ENCODE measurements at regions not wholly inside any gene's neighbourhood (a gene's known extent, or its start where the extent isn't known, plus 50 kb on each side); places are given as distances from the start of the nearest gene placed in this dataset.

DNA sequence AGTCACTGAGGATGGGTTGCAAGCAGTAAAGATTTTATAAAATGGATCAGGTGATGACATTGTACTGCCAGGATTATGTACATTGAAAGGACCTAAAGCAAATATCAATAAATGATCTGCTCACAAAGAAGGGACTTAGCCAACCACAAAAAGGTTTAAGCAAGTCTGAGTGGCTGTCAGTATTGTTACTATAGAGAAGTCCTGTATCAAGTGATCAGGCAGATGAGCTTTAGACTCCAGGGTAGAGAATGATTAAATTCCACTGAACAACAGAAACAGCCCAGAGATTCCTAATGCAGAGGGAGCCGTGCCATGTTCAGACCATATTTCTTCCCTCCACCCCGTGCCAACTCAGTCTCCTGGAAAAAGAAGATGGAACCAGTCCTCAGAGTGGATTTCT lies 138.9 kb downstream of the SETD4 start:
- H3K4me1 Mint-ChIP-seq: no peaks in the 10 kb centered on the region

DNA sequence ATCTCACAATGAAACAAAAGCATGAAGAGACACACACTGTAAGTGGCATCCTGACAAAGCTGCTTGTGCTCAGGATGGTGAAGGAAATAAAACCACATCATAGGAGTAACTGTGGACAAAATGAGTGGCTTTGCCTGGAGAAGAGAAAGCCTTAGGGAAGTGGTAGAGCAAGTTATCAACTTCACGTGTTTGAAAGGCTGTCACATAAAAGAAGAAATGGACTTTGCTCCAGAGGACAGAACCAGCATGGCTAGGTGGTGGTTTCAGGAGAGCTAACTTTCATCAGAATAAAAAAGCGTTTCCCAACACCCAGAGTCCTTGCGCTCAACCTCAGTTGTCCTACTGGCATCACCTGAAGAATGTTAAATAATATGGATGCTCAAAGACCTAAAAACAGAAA lies 139.9 kb downstream of the SETD4 start:
- Mint-ChIP-seq H3K9me3 (peaks cover 5% of the 10 kb centered on the region), H3K36me3 (no peaks in the 10 kb centered on the region), H3K4me1 (no peaks in the 10 kb centered on the region), H3K4me3 (no peak overlapping the region), H3K27me3 (peaks cover 8% of the 10 kb centered on the region), H3K27ac (no peak overlapping the region)

More for the DNA sequence above, 138.9 kb downstream of the SETD4 start:
- Mint-ChIP-seq H3K9me3 (no peaks in the 10 kb centered on the region), H3K27ac (no peak overlapping the region), H3K36me3 (no peaks in the 10 kb centered on the region), H3K27me3 (peaks cover 12% of the 10 kb centered on the region), H3K4me3 (no peak overlapping the region)

DNA sequence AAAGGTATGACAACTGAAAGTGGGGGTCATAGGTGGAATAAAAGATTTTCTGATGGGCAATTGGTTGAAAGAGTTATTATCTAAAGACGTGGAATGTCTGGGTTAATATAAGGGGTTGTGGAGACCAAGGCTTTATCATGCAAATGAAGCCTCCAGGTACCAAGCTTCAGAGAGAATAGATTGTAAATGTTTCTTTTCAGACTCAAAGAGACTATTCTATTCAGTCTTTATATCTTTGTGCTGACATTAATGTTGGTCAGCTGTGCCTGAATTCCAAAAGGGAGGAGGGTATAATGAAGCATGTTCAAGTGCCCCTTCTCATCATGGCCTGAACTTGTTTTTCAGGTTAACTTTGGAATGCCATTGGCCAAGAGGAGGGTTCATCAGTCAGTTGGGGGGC lies 145.3 kb downstream of the SETD4 start:
- Mint-ChIP-seq H3K4me3 (no peak overlapping the region), H3K27me3 (peaks cover 7% of the 10 kb centered on the region), H3K27ac (no peak overlapping the region), H3K9me3 (peaks cover 6% of the 10 kb centered on the region), H3K4me1 (no peaks in the 10 kb centered on the region), H3K36me3 (no peaks in the 10 kb centered on the region)

DNA sequence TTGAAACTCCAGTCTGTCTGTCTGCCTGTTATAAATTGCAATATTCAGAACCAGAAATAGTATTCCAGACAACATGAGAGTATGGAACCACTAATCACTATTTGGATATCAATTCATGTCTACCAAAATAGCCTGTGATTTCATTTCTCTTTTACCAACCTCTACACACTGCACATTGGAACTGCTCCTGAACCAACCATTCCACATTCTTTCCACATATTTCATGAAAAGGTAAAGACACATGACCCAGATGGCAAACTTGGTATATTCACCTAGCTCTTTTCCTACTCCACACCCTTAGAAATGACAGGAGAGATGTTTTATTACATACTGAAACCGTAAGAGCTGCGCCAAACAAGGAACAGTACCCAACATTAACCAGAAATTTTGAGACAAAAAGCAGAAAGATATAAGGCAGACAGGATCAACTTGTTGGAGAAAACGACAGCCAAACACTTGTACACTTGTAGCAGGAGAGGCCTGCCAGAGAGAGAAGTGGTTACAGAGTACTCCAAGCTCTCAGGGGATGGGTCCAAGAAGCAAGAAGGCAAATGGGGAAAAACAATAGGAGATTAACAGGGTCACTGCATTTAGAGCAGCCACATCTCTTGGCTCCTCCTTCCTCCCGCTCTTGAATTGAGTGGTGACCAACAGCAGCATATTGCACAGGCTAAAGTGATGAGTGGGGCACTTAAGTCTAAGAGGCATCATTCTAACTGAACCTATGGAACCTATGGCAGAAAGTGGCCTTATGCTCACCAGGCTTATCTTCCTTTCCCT lies 148.7 kb downstream of the SETD4 start:
- Mint-ChIP-seq H3K4me1 (no peaks in the 10 kb centered on the region), H3K4me3 (no peak overlapping the region), H3K36me3 (no peaks in the 10 kb centered on the region), H3K27ac (no peak overlapping the region), H3K9me3 (peaks cover 6% of the 10 kb centered on the region), H3K27me3 (peaks cover 3% of the 10 kb centered on the region)

DNA sequence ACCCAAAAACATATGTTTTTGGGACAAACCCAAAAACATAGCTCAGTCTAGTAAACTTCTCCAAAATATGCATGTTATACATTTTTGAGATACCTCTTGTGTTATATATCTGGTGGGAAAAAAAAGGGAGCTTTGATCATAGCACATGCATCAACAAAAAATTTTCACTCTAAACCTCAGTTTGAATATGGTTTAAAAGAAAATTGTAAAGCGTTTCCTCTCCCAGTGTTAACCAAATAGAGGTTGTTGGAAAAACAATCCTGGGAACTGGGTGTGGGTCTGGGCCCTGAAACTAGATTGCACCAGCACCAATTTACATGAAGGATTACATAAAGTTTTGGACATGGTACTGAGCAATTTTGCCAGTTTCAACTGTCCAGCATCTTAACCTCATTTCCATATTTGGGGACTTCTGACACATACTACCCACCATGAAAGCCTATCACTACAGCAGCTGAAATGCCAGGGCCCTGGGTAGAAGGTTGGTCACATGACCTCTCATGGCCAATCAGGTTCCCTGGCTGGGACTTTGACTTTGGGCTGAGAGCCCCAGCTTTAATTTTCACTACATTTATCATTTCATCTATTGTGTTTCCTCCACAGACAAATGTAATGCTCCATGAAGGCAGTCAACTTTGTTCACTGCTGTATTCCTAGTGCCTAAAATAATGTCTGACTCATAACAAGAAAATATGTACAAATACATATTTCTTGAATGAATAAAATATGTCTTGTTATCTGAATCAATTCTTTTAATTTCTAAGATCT lies 150.7 kb downstream of the SETD4 start:
- Mint-ChIP-seq H3K9me3 (no peaks in the 10 kb centered on the region), H3K27ac (no peak overlapping the region), H3K4me1 (no peaks in the 10 kb centered on the region), H3K27me3 (peaks cover 3% of the 10 kb centered on the region), H3K36me3 (no peaks in the 10 kb centered on the region), H3K4me3 (no peak overlapping the region)

DNA sequence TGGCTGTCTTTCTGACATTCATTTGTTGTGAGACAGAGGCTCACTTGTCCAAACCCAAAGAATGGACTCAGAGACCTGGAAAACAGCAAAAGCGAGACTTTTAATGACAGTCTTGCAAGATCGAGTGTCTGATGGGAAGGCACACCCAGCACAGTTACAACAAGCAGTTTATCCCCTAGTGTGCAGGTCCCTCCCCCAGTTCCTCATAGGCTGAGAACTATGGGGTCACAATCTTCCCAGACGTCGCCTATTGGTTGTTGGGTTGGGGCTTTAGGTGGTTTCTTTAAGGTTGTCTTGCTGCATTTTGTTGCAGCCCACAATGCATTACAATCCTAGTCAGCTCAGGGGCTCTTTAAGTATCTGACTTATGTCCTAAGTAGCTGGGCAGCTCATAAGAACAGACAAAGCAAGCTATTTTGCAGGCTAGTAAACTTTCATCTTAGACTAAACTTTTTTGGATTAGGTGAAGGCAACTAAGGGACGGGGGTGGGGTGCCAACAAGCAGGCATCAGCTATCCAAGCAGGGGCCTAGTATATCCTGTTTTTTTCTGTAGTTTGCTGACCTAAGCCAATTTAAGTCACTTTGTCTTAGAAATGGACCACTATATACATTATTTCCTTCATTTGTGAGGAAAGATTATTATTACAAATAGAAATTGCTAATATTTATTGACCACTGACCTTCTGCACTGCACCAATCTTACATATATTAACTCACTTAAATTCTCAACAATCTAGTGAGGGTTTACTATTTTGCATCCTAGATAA lies 151.8 kb downstream of the SETD4 start:
- H3K36me3 Mint-ChIP-seq: no peaks in the 10 kb centered on the region
- H3K4me3 Mint-ChIP-seq: no peak overlapping the region
- H3K27ac Mint-ChIP-seq: no peak overlapping the region
- no peaks in the 10 kb centered on the region for H3K9me3 Mint-ChIP-seq
- peaks cover 2% of the 10 kb centered on the region for H3K27me3 Mint-ChIP-seq
- H3K4me1 Mint-ChIP-seq: no peaks in the 10 kb centered on the region

DNA sequence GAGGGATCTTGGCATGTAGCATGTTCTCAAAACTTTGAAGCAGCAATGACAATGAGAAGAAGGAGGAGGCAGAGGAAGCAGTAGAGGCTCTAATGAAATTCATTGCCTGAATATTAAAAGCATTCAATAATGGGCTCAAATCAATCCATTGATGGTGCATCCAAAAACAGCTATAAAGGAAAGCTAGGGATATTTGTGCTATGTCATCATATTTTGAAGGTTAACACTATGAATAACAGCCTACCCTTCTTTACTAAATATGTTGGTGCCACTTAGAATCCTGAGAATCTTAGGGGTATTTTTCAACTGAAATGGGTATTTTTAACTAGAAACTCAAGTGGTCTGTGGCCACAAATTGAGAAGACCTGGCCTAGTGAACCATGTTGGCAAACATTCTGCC lies 153.7 kb downstream of the SETD4 start:
- H3K27ac Mint-ChIP-seq: no peak overlapping the region
- H3K9me3 Mint-ChIP-seq: no peaks in the 10 kb centered on the region
- no peaks in the 10 kb centered on the region for H3K36me3 Mint-ChIP-seq
- no peak overlapping the region for H3K4me3 Mint-ChIP-seq
- H3K4me1 Mint-ChIP-seq: no peaks in the 10 kb centered on the region
- H3K27me3 Mint-ChIP-seq: peaks cover 2% of the 10 kb centered on the region

DNA sequence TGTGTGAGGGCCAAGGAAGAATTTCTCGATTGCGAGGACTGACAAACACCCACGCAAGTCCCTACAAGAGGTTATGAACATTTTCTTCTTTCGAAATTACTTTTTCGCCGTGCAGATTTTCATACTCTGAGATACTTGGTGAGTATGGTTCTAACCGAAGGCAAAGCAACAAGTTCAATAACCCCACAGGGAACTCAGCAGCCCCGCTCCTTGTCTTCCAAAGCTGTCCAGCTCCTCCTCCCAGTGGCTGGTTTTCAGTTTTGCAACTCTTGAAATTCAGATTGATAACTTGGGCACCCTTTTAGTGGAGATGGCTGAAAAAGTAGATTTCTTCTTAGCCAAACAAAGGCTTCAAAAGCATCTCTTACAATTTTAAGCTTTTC lies 154.4 kb downstream of the SETD4 start:
- Mint-ChIP-seq H3K9me3 (no peaks in the 10 kb centered on the region), H3K4me3 (no peak overlapping the region), H3K27me3 (peaks cover 2% of the 10 kb centered on the region), H3K36me3 (no peaks in the 10 kb centered on the region), H3K4me1 (no peaks in the 10 kb centered on the region), H3K27ac (no peak overlapping the region)

DNA sequence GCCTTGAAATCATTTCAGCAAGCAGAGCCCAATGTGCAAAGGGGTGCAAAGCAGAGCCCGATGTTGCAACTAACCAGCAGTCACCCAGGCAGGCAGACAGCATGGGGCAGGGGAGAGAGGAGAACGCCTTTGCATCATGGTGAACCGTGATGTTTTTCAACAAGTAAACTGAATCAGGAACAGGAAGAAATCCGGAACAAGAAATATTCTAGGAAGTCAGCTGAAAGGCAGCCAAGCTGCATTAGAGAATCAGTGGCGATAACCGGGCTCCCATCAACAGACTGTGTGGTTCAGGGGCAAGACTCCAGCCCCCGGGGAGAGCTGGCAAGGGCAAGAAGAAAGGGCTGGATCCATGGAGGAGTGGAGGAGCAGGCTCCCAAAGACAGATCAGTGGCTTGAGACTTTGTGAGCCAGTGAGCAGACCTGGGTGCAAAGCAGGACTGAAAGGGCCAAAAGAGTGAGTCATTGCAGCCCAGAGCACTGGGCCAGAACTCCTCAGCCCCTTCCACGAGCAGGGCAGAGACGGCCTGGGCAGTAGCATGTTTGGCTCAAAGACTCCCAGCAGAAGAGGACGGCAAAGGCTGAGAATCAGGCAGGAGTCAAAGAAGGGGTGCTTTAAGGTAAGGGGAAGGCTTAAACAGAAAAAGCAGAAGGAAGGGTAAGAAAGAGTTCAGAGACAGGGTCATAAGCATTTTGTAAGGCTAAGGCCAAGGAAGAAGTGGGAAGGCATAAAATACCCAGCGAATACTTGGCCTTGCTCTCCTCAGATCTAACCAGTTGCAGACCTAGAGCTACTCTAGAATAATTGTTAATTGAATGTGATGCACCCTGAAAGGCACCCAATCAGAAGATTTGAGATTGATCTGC lies 155.0 kb downstream of the SETD4 start:
- no peaks in the 10 kb centered on the region for H3K36me3 Mint-ChIP-seq
- peaks cover 2% of the 10 kb centered on the region for H3K27me3 Mint-ChIP-seq
- H3K4me3 Mint-ChIP-seq: no peak overlapping the region
- no peaks in the 10 kb centered on the region for H3K9me3 Mint-ChIP-seq
- no peaks in the 10 kb centered on the region for H3K4me1 Mint-ChIP-seq
- no peak overlapping the region for H3K27ac Mint-ChIP-seq

DNA sequence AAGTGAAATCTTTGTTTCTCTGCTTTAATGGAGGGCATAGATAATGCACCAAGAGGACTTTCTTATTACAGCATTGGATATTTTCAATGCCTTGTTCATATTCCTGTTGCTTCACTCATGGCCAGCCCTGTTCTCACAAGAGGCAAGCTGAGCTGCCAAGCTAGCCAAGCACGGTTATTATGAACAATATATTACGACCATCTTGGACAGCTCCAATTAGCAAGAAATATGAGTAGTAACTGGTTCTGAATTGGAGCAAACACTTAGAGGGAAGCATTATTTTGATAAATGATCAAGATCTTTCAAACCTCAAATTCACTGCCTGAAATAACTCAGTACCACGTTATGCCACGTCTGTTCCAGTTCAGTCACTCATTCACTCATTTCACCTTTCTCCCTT lies 159.8 kb downstream of the SETD4 start:
- Mint-ChIP-seq H3K27ac (no peak overlapping the region), H3K36me3 (no peaks in the 10 kb centered on the region), H3K9me3 (no peaks in the 10 kb centered on the region), H3K4me3 (no peak overlapping the region), H3K27me3 (peaks cover 6% of the 10 kb centered on the region), H3K4me1 (no peaks in the 10 kb centered on the region)

DNA sequence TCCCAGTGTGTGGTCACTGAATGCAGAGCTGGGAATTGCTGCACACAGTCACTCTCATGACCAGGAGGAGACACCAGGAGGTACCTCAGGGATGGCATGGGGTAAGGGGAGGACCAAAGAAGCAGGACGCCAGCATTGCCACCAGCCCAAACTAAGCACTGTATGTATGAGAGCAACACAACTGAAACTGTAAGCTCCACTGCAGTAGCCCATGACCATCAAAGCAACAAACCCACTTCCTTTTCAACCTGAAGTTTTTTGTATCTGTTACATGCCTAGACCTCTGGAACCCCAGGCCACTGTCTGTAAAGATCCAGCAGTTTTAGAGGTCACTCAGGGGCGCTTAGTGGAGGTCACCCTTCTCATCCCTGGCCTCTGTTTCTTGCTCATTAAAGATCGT lies 164.3 kb downstream of the SETD4 start:
- peaks cover 10% of the 10 kb centered on the region for H3K27me3 Mint-ChIP-seq
- H3K36me3 Mint-ChIP-seq: no peaks in the 10 kb centered on the region
- H3K4me3 Mint-ChIP-seq: no peak overlapping the region
- no peaks in the 10 kb centered on the region for H3K4me1 Mint-ChIP-seq
- no peaks in the 10 kb centered on the region for H3K9me3 Mint-ChIP-seq
- H3K27ac Mint-ChIP-seq: no peak overlapping the region

DNA sequence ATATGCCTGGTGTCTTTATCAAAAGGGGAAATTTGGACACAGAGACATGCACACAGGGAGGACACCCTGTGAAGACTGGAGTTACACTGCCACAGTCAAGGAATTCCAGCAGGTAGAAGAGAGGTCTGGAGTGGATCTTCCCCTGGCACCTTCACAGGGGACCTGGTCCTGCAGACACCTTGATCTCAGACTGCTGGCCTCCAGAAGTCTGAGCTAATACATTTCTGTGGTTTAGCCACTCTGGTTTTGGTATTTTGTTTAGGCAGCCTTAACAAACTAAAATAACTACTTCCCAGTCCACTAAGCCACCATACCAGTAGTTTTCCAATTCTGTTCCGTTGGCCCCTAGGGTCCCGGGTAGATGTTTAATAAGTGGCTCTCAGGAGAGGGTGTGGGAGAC lies 164.7 kb downstream of the SETD4 start:
- Mint-ChIP-seq H3K4me1 (no peaks in the 10 kb centered on the region), H3K27me3 (peaks cover 10% of the 10 kb centered on the region), H3K36me3 (no peaks in the 10 kb centered on the region), H3K4me3 (no peak overlapping the region), H3K27ac (no peak overlapping the region), H3K9me3 (no peaks in the 10 kb centered on the region)

DNA sequence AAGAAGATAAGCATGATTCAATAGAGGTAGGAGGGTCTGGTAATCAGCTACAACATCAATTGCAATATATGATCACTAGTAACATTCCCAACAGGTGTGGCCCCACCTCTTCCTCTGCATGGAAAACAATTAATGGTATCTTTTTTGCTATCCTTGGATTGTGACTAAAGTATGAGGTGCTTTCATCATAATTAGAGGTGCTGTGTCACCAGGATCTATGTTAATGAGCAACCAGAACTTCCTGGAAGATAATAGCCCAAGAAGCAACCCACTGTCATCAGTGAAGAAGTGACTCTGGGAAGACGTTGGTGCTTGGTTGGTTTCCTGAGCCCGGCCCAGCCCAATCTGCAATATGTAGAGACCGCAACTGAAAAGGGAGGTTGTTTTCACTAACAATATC lies 167.2 kb downstream of the SETD4 start:
- no peak overlapping the region for H3K27ac Mint-ChIP-seq
- no peaks in the 10 kb centered on the region for H3K36me3 Mint-ChIP-seq
- H3K9me3 Mint-ChIP-seq: no peaks in the 10 kb centered on the region
- no peaks in the 10 kb centered on the region for H3K4me1 Mint-ChIP-seq
- peaks cover 9% of the 10 kb centered on the region for H3K27me3 Mint-ChIP-seq
- H3K4me3 Mint-ChIP-seq: no peak overlapping the region

DNA sequence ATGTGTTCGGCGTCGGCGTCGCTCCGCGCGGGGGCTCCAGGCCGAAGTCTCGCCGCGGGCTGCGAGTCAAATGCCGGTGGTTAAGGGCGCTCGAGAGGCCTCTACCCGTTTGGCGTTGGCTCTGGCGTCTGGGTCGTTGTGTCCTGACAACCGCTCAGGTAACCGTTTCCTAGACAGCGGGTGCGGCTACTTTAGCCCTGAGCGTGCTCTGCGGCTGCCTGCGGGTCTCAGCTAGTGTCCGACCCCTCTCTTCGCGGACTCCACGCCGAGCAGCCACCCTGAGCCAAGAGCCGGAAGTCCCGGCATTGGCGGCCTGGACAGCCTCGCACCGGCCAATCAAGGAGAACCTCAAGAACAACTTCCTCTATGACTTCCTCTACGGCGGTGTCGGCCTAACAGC lies 173.4 kb downstream of the SETD4 start:
- H3K4me1 Mint-ChIP-seq: no peaks in the 10 kb centered on the region
- H3K9me3 Mint-ChIP-seq: no peaks in the 10 kb centered on the region
- H3K27me3 Mint-ChIP-seq: peaks cover 3% of the 10 kb centered on the region
- no peak overlapping the region for H3K4me3 Mint-ChIP-seq
- H3K36me3 Mint-ChIP-seq: no peaks in the 10 kb centered on the region
- H3K27ac Mint-ChIP-seq: no peak overlapping the region

DNA sequence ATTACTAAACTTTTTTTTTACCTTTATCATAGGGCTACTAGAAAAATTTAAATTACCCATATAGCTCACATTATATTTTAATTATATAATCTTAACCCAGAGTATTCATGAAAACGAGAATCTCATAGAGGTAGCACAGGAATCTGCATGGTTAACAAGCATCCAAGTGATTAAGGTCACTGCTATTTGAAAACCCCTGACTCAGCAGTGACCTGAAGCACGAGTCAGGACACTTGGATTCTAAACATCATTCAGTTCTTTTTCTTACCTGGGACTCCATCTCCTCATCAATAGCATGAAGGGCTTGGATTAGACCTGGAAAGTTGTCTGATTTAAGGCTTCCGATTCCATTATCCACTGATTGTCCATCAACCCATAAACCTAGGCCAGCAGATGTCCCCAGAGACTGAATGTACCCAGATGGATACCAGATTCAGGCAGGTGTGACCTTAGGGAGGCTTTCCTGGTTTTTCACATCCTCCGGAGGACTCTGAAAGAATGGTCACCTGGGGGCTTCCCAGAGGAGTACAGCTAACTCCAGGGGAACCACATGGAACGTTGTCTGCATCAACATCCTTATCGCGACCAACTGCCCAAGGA lies 174.3 kb downstream of the SETD4 start:
- H3K4me1 Mint-ChIP-seq: no peaks in the 10 kb centered on the region
- peaks cover 2% of the 10 kb centered on the region for H3K27me3 Mint-ChIP-seq
- no peak overlapping the region for H3K27ac Mint-ChIP-seq
- H3K9me3 Mint-ChIP-seq: no peaks in the 10 kb centered on the region
- no peak overlapping the region for H3K4me3 Mint-ChIP-seq
- H3K36me3 Mint-ChIP-seq: no peaks in the 10 kb centered on the region

Data from activated naive CD4-positive, alpha-beta T cell treated with anti-CD3 and anti-CD28 coated beads, Interleukin-2, amount 50 U/mL, for 24 hours (primary cell).